ENCODE measurements at regions not wholly inside any gene's neighbourhood (a gene's known extent, or its start where the extent isn't known, plus 50 kb on each side); places are given as distances from the start of the nearest gene placed in this dataset.

DNA sequence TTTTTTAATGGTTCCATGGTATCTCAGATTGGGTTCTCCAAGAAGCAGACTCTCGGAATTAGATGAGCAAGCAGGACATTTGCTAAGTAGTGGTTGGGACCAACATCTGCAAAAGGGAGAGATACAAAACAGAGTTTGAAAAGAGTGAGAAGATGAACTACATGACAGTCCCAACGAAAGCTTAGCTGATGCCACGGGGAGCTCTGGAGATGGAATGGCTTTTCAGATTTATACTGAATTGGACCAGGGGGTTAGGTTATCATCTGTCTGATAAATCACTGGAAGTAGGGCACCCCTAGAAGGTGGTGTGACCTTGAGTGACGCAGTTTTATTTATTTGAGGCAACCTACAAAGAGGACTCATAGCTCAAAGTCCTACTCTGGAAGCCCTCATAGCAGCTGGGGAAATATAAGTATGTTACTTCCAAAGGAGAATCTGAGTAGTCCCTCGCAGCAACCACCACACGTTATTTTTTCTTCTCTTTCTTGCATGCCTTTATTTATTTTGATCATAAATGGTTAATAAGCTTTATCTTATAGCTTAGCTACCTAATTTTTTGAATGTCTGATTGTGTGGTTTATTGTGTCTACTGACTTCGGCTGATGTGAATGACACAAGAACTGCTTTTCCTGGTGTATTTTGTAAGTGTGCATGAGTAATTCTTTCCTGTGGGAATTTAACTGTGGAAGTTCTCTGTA is 815.4 kb downstream of the SQOR start:
- DNase-seq: no peak

DNA sequence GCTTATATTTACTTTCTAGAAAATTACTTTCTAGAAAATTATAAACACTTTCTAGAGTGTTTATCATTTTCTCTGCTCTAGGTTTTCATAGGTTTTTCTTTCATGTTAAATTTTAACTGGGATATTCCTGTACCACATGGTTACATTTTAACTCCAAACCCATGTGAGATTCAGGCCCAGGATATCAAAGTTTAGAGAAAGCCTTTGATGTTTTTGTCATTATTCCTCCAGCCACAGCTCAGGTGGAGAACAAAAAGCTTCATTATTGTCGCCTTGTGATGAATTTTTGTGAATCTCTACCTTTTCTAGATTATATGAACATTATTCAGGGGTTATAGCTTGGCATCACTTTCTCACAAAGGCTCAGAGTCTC is 816.0 kb downstream of the SQOR start:
- DNase-seq: no peak

DNA sequence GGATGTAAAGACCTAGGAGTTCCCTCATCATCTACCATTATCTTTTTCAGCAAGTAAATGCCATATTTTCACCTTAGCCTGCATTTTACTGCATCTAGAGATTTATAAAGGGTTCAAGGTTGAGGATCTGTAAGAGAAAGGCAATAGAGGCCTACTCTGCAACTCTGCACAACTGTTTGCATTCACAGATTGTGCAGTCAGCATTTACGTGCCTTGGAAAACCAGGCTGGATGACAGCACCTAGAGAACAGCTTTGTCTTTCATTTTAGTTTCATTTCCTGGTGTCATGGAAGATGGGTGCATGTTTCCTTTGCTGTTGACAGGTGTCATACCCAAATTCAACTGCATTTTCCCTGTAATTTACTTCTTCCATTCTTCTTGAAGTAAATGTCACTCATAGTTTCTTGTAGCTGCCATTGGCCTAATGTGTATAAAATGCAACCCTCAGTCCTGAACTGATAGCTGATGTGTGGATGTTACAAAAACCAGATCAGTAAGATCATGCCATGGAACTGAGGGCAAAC is 817.5 kb downstream of the SQOR start:
- DNase-seq: no peak

DNA sequence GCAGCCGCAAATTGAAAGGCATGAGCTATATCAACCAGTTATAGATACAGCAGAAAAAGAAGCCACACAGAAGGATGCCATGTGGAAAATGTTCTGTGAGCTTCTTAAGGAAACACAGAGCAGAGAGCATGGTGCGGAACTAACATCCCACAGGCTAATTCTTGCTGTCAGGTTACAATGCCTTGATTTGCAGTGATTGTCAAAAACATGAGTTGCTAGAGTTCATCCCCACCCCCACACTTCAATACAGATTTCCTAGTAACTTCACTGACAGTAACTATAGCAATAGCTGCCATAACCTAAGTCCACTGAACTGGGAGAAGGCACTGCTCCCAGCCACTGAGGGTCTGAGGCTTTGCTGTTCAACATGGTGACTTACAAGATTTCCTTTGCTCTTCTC is 821.6 kb downstream of the SQOR start:
- no peak for DNase-seq

DNA sequence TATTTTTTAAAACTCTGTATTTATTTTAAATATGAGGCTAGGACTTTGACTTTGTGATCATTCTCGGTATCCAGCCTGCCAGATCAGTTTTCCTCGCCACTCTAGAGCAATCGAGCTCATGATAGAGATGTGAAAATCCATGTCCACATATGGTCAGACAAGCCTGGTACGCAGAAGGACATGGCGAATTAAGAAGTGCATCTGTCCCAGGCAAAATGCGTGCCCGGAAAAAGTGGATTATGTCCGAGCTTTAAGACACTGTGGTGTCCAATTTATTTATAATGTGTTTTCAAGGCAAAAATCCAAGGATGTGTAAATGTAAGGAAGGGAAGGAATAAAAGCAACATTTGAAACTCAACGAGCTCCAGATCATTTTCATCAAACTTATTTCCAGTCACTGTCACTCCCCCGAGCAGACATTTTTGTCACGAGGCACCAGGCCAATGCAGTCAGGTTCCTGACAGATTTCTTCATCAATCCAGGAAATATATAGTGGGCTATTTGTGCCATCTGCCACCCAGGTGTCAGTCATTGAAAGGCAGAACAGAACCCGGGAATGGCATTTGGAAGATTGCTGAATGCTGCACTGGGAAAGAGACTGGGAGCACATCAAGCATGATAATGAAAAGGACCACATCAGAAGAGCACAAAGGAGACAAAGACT is 825.7 kb downstream of the SQOR start:
- no peak for DNase-seq

DNA sequence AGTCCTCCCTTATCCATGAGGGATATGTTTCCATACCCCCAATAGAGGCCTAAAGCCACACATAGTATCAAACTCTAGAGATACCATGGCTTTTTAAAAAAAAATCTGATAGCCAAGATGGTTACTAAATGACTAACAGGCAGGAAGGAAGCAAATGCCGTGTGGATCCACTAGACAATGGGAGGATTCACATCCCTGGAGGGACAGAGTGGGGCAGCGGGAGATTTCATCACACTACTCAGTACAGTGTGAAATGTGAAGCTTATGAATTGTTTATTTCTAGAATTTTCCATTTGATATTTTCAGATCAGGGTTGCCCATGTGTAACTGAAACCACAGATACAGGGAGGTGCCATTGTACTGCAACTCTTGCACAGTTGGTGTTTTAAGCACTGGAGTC is 826.6 kb downstream of the SQOR start:
- no peak for DNase-seq

DNA sequence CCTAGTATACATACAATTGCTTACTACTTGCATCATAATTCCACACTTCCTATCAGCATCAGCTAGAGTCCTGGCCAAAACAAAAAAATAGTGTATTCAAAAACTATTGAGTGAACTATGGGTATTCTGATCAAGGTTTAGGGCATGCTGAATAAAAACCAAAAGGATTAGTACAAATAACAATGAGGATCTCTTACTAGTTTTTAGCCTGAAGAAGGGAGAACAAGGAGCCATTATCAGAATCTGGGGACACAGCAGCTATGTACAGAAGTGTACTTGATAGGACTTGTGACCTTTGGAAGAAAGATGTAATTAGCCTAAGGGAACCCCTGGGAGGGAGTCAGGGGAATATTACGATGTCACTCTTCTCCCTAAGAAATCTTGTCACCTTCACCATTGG is 832.2 kb downstream of the SQOR start:
- DNase-seq: no peak

DNA sequence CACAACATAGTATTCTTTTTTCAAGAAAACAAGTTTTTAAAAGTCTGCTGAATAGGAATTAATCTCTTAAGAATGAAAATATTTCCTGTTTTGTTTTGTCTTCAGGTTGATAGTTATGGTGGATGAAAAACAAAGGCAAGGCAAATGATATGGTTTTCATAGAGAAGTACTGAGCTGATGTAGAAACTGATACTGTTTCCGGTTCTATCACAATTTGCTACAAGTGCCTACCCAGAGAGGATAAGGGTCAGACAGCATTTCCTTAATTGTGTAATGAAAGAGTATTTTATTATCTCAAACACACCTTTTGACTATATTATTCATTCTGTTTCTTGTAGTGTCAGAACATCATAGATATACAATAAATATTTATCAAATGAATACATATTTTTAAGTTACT is 836.3 kb downstream of the SQOR start:
- no peak for DNase-seq

DNA sequence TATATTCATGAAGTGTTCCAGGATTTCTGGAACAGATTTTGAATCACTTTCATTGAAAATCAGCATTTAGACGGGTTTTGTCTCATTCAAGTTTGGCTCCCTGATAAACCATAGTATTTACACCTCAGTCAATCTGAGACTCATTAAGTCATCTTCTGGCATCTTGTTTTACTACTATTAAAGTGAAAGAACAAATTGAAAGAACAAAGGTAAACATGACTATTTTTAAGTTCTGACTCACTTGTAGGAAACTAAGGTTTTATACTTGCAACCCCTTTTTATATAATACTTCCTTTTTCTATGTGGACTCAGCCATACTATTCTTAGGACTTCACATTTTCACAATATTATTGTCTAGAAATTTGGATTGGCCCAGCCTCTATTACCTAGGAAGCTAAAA is 854.4 kb downstream of the SQOR start:
- DNase-seq: no peak

DNA sequence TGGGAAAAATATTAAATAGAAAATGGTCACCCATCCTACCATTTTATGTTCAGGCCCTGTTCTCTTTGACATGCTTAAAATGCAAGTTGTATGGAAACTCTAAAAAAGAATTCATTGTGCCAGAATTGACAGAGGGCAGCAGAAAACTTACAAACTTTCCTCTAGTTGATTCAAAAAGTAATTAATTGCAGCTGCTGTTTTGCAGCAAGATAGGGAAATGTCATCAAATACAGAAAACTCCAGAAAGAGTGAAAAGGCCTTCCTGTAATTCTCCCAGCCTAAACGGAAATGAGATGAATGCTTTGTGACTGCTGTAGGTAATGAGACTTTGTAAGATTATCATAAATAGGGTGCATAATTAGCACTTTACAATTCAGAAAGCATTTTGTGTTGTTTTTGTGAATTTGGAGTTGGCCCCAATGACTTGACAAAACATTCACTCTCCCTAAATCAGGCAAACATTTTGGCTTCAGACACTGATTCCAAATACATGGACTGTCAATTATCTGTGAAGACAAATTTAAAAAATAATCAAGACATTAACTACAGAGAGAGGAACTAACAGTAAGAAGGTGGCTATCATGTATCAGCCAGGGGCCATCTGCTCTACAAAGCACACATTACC is 861.8 kb downstream of the SQOR start:
- DNase-seq: no peak

DNA sequence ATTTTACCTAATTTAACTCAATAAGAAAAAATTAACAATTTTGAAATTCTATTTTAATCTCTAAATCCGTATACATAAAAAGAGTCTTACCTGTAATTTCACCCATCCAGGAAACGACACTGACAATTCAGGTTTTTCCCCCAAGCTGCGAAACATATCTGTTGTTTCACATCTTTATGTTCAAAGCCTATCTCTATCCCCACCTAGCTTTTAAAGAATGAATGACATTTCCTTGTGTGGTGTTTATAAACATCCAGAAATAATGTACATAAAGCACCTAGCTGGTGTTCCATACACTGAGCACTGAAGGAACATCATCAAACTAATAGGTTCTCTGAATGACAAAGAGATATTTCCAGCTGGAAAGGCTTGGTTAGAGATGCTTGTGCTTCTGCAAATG is 867.8 kb downstream of the SQOR start:
- DNase-seq: no peak

DNA sequence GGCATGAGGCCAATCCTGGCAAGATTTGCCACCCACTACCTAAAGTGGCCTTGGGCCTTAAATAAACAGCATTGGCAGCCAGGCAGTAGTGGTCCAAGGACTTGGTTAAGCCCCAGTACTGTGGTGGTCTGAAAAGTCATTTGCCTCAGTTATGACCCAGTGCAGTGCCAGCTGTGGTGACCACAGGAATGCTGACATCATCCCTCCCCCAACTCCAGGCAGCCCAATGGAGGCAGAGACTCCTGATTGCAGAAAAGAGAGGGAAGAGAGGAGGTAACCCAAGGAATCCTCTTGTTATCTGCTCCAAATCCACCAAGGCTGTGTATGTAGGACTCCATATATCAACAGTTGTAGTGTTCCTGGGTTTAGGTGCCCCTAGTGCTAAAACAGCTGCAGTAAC is 883.6 kb downstream of the SQOR start:
- no peak for DNase-seq

DNA sequence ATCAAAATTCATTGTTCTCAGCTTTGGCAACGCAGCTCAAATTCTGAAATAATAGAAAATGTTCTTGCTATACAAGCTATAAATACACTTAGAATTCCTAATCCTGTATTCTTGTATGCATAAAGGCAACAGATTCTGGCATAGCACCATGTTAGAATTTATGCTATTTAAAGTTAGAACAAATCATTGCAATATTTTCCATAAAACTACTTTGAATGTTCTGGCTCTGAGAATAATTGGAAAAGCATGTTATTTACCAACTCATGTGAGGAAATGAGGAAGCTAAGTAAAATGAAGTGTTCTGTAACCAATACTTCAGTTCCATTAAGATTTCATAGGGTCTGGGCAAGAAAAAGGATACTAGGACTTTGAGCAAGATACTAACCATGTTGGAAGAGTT is 888.9 kb downstream of the SQOR start:
- no peak for DNase-seq

DNA sequence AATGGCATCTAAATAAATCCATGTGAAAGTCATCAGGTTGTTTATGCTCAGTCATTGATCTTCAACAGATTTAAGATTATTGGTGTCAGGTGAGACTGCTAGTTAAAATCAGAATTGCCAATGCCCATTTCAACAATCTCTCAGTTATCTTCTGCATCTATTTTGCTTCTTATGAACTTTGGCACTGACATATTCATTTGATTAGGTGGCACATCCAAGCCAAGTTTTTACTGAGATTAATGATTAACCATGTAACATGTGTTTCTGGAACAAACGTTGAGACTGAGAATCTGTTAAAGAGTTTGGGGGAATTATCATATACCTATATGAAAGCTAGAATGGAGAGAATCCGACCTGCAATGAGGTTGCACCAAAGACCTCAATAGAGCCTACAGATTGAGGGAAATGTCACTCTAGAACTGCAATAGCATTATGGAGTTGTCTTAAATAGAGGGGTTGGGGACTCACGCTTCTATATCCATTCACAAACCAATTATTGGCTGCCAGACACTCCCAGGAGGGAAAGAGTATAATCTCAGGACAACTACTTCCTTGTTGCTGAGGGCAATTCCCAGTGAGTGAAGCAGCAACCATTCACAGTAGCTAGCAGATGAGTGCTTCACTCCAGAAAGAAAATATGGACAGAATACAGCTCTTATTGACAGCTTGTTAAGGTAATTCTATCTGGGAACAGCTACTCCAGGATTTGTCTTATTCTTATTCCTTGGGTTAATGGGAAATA is 891.3 kb downstream of the SQOR start:
- no peak for DNase-seq

DNA sequence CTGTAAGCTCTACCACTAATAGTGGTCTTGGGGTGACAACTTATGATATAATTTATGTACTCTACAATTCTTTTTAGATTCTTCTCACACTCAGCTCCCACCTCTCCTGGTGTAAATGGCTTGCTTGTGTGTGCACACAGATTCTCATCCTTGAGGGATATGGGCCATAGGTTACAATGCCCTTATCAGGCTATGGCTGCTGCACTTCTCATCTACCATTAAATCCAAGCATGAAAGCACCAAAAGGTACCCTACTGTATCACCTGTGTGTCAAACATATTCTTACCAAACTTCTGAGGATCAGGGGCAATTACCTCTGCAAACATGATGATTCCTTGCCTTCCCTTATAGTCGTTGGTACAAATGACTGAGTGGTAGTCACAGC is 891.9 kb downstream of the SQOR start:
- no peak for DNase-seq

DNA sequence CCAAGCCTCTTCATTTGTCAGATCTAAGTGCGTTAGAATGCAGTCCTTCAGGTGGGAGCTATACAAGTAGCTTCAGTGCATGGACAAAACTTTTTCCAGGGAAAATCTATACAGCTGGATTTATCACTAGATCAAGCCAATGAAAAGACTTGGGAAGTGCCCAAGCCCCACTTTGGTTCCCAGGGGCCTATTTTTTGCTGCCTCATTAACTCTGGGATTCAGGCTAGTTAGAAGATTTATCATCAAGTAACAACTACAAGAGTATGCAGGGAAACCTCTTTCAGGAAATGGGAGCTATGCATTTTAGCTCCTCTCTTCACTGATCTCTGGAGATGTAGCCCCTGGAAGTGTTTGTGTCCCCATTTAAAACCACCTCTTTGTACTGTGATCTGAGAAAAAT is 908.8 kb downstream of the SQOR start:
- DNase-seq: no peak

DNA sequence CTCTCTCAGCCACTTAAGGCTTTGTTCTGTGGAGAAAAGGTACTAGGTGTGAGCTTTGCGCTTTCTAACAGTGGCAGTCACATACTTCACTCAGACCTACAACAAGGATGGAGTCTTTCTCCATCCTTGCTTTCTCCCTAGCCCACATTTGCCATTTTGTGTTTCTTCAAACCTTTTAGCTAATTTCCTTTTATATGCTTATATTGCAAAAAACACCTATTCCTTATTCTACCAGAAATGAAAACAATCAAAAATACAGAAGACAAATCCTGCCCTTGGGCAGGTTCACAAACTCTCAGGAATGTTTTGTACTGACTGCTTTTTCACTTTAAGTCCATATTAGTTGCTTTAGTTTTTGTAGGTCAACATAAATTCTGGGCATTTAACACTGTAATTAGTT is 914.2 kb downstream of the SQOR start:
- no peak for DNase-seq

DNA sequence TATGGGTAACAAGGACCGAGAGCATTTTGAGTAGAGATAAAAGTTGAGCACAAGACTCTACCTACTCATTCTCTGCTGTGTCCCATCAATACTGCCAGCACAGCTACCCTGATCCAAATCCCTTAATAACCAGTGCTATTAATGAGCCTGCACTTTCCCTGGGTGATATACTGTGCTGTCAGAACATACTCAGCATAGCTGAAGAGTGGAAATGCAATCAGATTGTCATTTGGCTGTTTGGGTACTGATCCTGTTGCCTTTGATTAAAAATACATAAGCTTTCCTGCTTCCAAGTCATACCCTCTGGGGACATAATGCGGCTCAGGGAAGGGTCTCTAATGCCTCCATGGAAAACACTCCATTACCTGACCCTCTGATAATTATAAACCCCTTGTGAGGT is 917.5 kb downstream of the SQOR start:
- no peak for DNase-seq

DNA sequence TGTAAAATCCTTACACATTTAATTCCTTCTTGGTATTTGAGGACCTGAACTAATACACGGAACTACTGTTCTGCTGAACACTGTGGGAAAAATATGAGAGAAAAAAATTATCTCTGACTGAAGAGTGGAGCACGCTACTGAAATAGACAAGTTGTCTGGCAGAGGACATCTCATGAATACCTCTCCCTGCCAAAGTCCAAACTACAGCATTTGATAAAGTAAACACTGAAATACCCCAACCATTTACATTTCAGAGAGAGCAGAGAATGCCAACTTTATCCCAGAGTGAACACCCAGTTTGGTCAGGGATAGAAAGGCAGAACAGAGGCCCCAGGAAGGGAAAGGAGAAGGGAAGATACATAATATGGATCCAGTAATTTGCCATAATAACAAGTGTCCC is 920.7 kb downstream of the SQOR start:
- DNase-seq: no peak

DNA sequence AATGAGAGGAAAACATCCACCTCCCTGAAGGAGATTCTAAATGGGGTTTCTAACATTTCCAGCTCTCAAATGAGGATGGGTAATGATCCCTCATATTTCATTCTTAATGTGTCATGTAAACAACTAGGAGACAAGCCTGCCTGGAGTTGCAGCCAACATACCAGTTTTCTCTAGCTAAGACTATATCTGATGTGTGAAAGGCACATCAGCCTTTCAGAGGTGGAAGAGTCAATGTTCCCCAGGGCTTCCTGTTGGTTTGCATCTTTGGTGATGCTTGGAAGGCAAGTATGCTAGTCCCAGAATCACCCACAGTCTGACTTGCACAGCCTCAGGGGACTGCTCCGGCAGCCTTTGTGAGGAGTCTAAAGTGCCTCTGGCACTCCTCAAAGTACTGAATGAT is 921.2 kb downstream of the SQOR start:
- no peak for DNase-seq

DNA sequence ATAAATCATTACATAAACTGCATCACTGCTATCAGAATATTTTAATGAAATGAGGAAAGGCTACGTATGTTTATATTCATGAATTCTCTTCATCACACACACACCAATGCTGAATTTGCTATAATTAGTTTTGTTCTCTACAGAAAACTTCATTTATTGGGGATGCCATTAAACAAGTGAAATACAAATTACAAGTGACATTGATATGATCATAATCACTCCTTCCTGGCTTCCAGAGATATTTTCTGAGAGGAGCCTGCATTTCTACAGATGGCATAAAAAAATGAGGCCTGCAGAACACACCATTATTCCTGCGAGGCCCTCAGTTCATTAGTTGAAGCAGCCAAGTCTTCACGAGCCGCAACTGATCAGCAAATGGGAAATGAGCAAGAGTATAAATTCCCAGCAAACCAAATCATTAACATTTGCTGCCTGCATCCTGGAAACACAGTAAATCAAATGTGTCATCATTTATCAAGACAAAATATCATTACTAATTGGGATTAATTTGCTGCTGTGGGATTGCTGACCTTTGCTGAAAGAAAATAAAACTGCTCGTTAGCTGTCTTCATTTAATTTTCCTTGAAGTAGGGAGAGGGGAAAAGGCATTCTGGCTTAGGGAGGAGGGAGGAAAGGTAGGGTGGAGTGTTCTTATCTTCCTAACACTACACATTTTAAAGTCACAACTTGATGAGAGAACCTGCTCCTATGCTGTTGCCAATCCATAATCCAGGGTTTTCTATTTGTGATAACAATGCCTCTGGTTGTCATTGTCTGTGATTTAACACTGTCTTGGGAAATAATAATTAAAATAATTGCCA is 921.9 kb downstream of the SQOR start:
- DNase-seq: no peak

DNA sequence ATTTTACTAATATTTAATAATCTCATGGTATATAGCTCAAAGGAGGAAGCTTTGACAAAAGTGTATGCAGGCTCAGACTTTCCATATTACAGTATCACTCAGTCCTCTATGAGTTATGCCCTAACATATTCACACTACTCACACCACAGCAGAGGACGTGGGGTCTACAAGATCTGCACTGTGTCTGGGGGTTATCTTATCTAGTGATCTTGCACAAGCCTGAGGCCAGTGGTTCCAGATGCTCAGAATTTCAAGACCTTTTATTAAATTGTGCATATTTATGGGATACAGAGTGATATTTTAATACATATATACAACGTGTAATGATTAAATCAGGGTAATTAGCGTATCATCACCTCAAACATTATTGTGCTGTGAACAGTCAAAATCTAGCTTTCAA is 933.1 kb downstream of the SQOR start:
- no peak for DNase-seq

DNA sequence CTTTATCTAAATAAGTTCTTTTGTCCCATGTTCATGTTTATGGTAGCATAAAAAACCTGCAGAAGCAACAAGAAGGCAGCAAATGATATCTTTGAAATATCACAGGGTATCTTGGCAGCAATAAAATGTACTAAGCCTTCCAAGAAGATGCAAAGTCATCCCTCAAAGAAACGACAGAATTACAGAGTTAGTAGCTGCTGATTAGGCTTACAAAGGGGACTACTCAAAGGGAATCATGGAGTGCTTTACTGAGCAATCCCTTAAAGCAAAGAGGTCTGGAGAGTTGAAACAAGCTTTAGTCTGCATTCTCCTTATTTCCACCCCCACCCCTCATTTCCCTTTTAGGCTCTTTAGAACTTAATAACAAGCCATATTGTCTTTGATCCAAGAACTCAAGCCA is 935.0 kb downstream of the SQOR start:
- no peak for DNase-seq
